ENCODE measurements at regions not wholly inside any gene's neighbourhood (a gene's known extent, or its start where the extent isn't known, plus 50 kb on each side); places are given as distances from the start of the nearest gene placed in this dataset.

DNA sequence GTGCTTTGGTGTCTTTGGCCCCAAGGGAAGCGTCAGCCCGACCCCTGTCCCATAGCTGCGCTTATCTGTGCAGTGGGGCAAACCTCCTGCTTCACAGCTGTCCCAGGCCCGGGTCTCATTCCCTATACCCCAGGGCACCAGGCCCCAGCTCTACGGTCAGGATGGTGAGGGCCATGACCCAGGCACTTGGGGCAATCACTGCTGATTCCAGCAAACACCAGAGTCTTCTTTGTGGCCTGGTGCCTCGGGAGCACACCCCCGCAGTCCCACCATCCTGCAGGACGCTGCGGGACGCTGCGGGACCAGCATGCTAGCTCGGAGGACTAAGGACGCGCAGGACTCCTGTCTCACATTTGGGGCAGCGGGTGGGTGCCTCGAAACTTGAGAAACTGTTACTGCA, 116.9 kb upstream of the HDAC4 start:
- Histone ChIP-seq H3K79me2 (ENCODE audit: insufficient read depth, low read length) (no peaks in the 10 kb centered on the region), H3K27ac (ENCODE audit: low read depth in 1 of 2, low read length in 2 of 2) (no peak overlapping the region), H3K4me1 (ENCODE audit: control insufficient read depth in 1 of 2, insufficient read depth in 2 of 2, low read length in 2 of 2) (peaks cover 0 to 4% of the 10 kb centered on the region in 2 donors), H3K9ac (ENCODE audit: insufficient read depth, low read length, poor library complexity, severe bottlenecking) (no peak overlapping the region), H3K9me3 (replicated peaks in 1 of 2; ENCODE audit: control insufficient read depth in 1 of 2, insufficient read depth in 1 of 2, low read length in 2 of 2) (peaks cover 0 to 4% of the 10 kb centered on the region in 2 donors), H3K36me3 (replicated peaks in 1 of 2; ENCODE audit: control insufficient read depth in 1 of 2, insufficient read depth in 2 of 2, low read length in 2 of 2) (no peaks in the 10 kb centered on the region), H3K4me3 (replicated peaks in 1 of 3; ENCODE audit: low read depth in 2 of 3, low read length in 3 of 3) (no peak overlapping the region), H4K20me1 (ENCODE audit: insufficient read depth, low read length) (no peaks in the 10 kb centered on the region), H3K4me2 (replicated peaks; ENCODE audit: extremely low read depth, low read length, poor library complexity, severe bottlenecking) (no peak overlapping the region), H2AFZ (ENCODE audit: insufficient read depth, low read depth, low read length, poor library complexity, severe bottlenecking) (no peak overlapping the region), H3K27me3 (ENCODE audit: control insufficient read depth in 2 of 2, insufficient read depth in 2 of 2, low read length in 2 of 2) (no peaks in the 10 kb centered on the region)
- Mint-ChIP-seq H3K4me1 (peaks cover 10% of the 10 kb centered on the region), H3K27ac (no peak overlapping the region), H3K27me3 (ENCODE audit: low read depth in 3 of 3) (peaks cover 6 to 7% (median 7%) of the 10 kb centered on the region in 3 donors), H3K4me3 (no peak overlapping the region), H3K36me3 (no peaks in the 10 kb centered on the region), H3K9me3 (peaks cover 0 to 9% (median 6%) of the 10 kb centered on the region in 7 donors)
- no peak for DNase-seq
- over 99% methylated on average over 10 of the region's 16 CpGs for WGBS (ENCODE audit: insufficient coverage)
- no peak for TF ChIP-seq CTCF (IDR thresholded peaks at IDR 0.05)
- intact Hi-C loops (cut with micrococcal nuclease) = no loop called here

GRCh38 chr2:239516954-239517305, 116.1 kb upstream of the HDAC4 start:
- no peak for DNase-seq
- Histone ChIP-seq H3K4me2 (replicated peaks; ENCODE audit: extremely low read depth, low read length, poor library complexity, severe bottlenecking) (no peak overlapping the region), H2AFZ (ENCODE audit: insufficient read depth, low read depth, low read length, poor library complexity, severe bottlenecking) (no peak overlapping the region), H3K27ac (ENCODE audit: low read depth in 1 of 2, low read length in 2 of 2) (no peak overlapping the region), H3K79me2 (ENCODE audit: insufficient read depth, low read length) (no peaks in the 10 kb centered on the region), H3K9ac (ENCODE audit: insufficient read depth, low read length, poor library complexity, severe bottlenecking) (no peak overlapping the region), H4K20me1 (ENCODE audit: insufficient read depth, low read length) (no peaks in the 10 kb centered on the region), H3K4me3 (replicated peaks in 1 of 3; ENCODE audit: low read depth in 2 of 3, low read length in 3 of 3) (no peak overlapping the region), H3K4me1 (ENCODE audit: control insufficient read depth in 1 of 2, insufficient read depth in 2 of 2, low read length in 2 of 2) (peaks cover 0 to 3% of the 10 kb centered on the region in 2 donors), H3K27me3 (ENCODE audit: control insufficient read depth in 2 of 2, insufficient read depth in 2 of 2, low read length in 2 of 2) (no peaks in the 10 kb centered on the region), H3K9me3 (replicated peaks in 1 of 2; ENCODE audit: control insufficient read depth in 1 of 2, insufficient read depth in 1 of 2, low read length in 2 of 2) (peaks cover 0 to 9% of the 10 kb centered on the region in 2 donors), H3K36me3 (replicated peaks in 1 of 2; ENCODE audit: control insufficient read depth in 1 of 2, insufficient read depth in 2 of 2, low read length in 2 of 2) (no peaks in the 10 kb centered on the region)
- Mint-ChIP-seq H3K27me3 (ENCODE audit: low read depth in 3 of 3) (peaks cover 5 to 6% (median 6%) of the 10 kb centered on the region in 3 donors), H3K27ac (no peak overlapping the region), H3K4me1 (peaks cover 3% of the 10 kb centered on the region), H3K36me3 (no peaks in the 10 kb centered on the region), H3K9me3 (peaks cover 3 to 16% (median 12%) of the 10 kb centered on the region in 7 donors), H3K4me3 (no peak overlapping the region)
- no peak for TF ChIP-seq CTCF (IDR thresholded peaks at IDR 0.05)
- 98% methylated on average over 8 of the region's 11 CpGs for WGBS (ENCODE audit: insufficient coverage)
- intact Hi-C loops (cut with micrococcal nuclease) = no loop called here
